Transverse colon (tissue), 4 donors: ENCODE measurements at regions not wholly inside any gene's neighbourhood (a gene's known extent, or its start where the extent isn't known, plus 50 kb on each side); places are given as distances from the start of the nearest gene placed in this dataset.

Experiments used
- DNase-seq: peaks from one replicate; pipeline ENCODE4 v3.0.0-alpha.2; 2019
- H3K27ac ChIP-seq, 4 donors: fragments of 200-600 bp; sonication (generic); 2 replicates each; pipeline ENCODE4 v1.5.1; 2016 to 2018; ENCODE audit warnings: inconsistent platforms in 4 of 4
- H3K27me3 ChIP-seq: fragments of 200-600 bp; sonication (generic); 2 replicates; pipeline ENCODE4 v1.5.1; 2017; ENCODE audit warnings: inconsistent platforms
- H3K36me3 ChIP-seq, 4 donors: fragments of 200-600 bp; sonication (generic); 2 replicates each; pipeline ENCODE4 v1.5.1; 2017 to 2019; ENCODE audit warnings: inconsistent platforms in 4 of 4
- H3K4me1 ChIP-seq, 4 donors: fragments of 200-600 bp; sonication (generic); 2 replicates each; pipeline ENCODE4 v1.5.1; 2017 to 2020; ENCODE audit warnings: inconsistent platforms in 4 of 4
- H3K4me3 ChIP-seq, 4 donors: fragments of 200-600 bp; sonication (generic); 1 replicate in 1 of 4; 2 replicates in 3 of 4; pipeline versions ENCODE4 v1.5.1 to v1.6.1; 2017 to 2019; ENCODE audit warnings: inconsistent platforms in 4 of 4
- H3K9me3 ChIP-seq, 2 donors: fragments of 200-600 bp; sonication (generic); 2 replicates each; pipeline ENCODE4 v1.5.1; 2017 to 2019; ENCODE audit warnings: inconsistent platforms in 2 of 2
- EP300 ChIP-seq: sonication (generic); formaldehyde crosslinking; IDR thresholded peaks from one replicate; pipeline ENCODE4 v1.6.1; 2017; ENCODE audit warnings: antibody characterized with exemption, low read depth
- POLR2A ChIP-seq: fragments of 450-650 bp; IDR thresholded peaks from one replicate; pipeline ENCODE4 v1.6.1; 2016; ENCODE audit warnings: antibody characterized with exemption, mild to moderate bottlenecking, moderate library complexity
- POLR2AphosphoS5 ChIP-seq, 3 donors: sonication (generic); formaldehyde crosslinking; IDR thresholded peaks; one replicate each; pipeline ENCODE4 v1.6.1; 2016; ENCODE audit warnings: antibody characterized with exemption in 3 of 3
- WGBS, 2 donors: methylation state at CpG; one replicate each; pipeline ENCODE4 v1.1.5; 2018; ENCODE audit warnings: low coverage in 1 of 2; 5-methylcytosine and 5-hydroxymethylcytosine counted together
- in situ Hi-C, 4 donors: fragments of 200-750 bp; cut with MboI; loops; one replicate each; pipeline versions ENCODE4 v1.15.0 to v1.15.1; 2017; ENCODE audit warnings: low sequenced_read_pairs in 3 of 4, low pct_ligation_motif_present in 1 of 4, low pct_unique_long_range_greater_than_20kb in 1 of 4
- intact Hi-C: fragments of 100-400 bp; cut with DNase I; formaldehyde crosslinking; loops from one replicate; pipeline ENCODE4 v1.15.1; 2023; ENCODE audit warnings: low total_unique reads
- TF ChIP-seq, protein P1 (sequence below), 5 experiments: fragments of 200-600 bp in 3 of 5; fragments of 450-650 bp in 2 of 5; sonication (generic) in 3 of 5; IDR thresholded peaks; 1 replicate in 2 of 5; 2 replicates in 3 of 5; pipeline ENCODE4 v1.5.1; 2016 to 2017; ENCODE audit warnings: antibody characterized with exemption in 5 of 5, inconsistent platforms in 3 of 5, mild to moderate bottlenecking in 2 of 5, moderate library complexity in 1 of 5

- no peaks in the 10 kb centered on the region for H3K9me3 ChIP-seq
- H3K27ac ChIP-seq, result no peak overlapping the region
- peaks cover 27% of the 10 kb centered on the region for H3K27me3 ChIP-seq
- no peaks in the 10 kb centered on the region for H3K36me3 ChIP-seq
- H3K4me1 ChIP-seq, result peaks cover 0 to 11% (median 6%) of the 10 kb centered on the region in 4 donors
- TF ChIP-seq POLR2A (no peak), POLR2AphosphoS5 (IDR thresholded peaks at IDR 0.05) (no peak), EP300 (no peak)
- TF ChIP-seq, protein P1, sequence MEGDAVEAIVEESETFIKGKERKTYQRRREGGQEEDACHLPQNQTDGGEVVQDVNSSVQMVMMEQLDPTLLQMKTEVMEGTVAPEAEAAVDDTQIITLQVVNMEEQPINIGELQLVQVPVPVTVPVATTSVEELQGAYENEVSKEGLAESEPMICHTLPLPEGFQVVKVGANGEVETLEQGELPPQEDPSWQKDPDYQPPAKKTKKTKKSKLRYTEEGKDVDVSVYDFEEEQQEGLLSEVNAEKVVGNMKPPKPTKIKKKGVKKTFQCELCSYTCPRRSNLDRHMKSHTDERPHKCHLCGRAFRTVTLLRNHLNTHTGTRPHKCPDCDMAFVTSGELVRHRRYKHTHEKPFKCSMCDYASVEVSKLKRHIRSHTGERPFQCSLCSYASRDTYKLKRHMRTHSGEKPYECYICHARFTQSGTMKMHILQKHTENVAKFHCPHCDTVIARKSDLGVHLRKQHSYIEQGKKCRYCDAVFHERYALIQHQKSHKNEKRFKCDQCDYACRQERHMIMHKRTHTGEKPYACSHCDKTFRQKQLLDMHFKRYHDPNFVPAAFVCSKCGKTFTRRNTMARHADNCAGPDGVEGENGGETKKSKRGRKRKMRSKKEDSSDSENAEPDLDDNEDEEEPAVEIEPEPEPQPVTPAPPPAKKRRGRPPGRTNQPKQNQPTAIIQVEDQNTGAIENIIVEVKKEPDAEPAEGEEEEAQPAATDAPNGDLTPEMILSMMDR (IDR thresholded peaks at IDR 0.05), result no peak
- 82 to 90% methylated on average over 1 to 3 of the region's 3 CpGs for WGBS, 2 donors
- H3K4me3 ChIP-seq, result no peak overlapping the region
- intact Hi-C loops, result loop anchor here (5.0 kb wide), 1 partner anchor 438 kb away; no protein-coding TSS in a partner anchor
- no peak for DNase-seq
- in situ Hi-C loops, result loop anchor here in 2 of 4 donors (10.0 kb wide), 1 partner anchor 441 kb away; no protein-coding TSS in a partner anchor
Measured at GRCh38 chr6:160934157-160934556, 57.4 kb upstream of the MAP3K4 start.

- in situ Hi-C loops (no loop called here), intact Hi-C loops (no loop called here)
- WGBS, 2 donors, result 89% methylated on average over 3 of the region's 4 CpGs; no CpG with 5 or more reads in 1 of the 2 donors
- TF ChIP-seq EP300 (no peak), POLR2A (no peak)
- no peak overlapping the region for H3K4me3 ChIP-seq
- no peaks in the 10 kb centered on the region for H3K36me3 ChIP-seq
- no peak for DNase-seq
- H3K9me3 ChIP-seq, result no peaks in the 10 kb centered on the region
- no peak overlapping the region for H3K27ac ChIP-seq
- peaks cover 3% of the 10 kb centered on the region for H3K27me3 ChIP-seq
- no peaks in the 10 kb centered on the region for H3K4me1 ChIP-seq
Measured at GRCh38 chr6:160940197-160940596, 51.4 kb upstream of the MAP3K4 start.
